Astrocyte of the hippocampus (primary cell): ENCODE measurements at regions not wholly inside any gene's neighbourhood (a gene's known extent, or its start where the extent isn't known, plus 50 kb on each side); places are given as distances from the start of the nearest gene placed in this dataset.

ENCODE experiments used
- DNase-seq: peaks from one replicate; pipeline ENCODE4 v3.0.0; 2011; ENCODE audit warnings: low read depth, low spot score

DNA sequence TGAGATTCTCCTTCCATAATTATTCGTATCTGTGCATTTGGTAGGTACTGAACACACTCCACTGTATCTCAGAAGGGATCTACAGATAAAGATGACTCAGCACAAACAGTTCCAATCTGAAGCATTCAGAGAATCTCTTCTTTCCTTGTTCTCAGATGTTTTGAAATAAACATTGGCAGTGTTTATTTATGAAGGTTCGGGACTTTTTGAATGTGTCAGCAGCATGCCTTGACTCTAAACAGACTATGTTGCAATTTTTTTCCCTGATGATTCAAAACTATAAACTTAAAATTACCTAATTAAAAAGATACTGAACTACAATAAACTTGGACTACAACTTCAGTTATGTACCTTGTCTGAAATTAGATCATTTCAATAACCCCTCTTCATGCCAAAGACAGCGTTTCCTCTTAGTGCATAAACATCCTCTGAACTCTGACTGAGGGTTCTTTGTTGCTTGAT is 612.9 kb upstream of the TBL1XR1 start:
- DNase-seq: peak; percentile 60

DNA sequence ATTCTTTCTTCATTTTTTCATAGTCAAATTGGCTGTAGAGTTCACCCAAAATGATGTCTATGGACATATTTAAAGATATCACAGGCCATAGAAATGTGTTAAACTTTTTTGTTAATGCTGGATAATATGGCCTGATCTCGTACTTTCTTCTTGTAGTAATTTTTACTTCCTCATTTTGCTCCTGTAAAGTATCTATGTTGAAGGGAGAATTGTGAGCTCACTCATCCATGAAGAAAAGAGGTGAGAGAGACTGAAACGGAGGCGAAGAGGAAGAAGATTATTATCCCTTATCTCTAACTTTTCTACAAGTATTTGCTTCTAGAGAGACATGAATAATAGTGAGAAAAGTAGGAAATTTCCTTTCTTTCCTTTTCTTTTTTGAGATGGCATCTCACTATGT is 613.8 kb upstream of the TBL1XR1 start:
- DNase-seq: no peak

DNA sequence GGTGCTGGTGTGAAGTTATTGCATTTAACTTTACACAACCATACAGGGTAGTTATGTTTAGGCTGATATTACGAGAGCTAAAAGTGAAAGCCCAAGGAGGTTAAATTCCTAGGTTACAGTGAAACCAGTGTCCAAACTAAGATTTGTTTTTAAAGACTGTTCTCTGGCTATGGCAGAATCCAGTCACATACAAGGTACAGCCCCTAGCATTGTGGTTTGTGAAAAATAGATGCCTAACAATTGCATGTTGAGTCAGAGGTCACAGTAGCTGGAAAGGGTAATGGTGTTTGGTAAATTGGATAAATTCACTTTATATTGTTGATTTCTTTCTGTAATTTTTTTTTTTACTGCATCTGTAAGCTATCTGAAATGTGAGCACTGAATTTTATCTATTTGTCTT is 614.6 kb upstream of the TBL1XR1 start:
- DNase-seq: no peak

DNA sequence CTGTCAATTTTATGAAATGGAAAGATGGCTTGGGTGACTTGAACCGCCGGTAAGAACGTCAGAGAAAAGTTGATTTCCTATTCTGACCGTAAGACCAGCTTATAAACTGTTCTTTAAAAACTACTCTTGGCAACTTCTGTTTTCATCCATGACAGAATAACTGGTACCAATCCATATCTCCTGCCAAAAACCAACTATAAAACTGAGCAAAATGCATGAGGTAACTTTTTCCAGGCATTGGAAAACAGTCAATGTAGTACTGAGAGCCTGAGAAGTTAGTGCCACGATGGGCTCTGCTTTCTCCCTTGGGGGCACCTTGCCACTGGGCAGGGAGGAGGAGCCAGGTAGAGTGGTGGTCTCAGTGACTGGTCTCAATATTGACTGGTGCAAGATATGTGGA is 615.2 kb upstream of the TBL1XR1 start:
- no peak for DNase-seq

DNA sequence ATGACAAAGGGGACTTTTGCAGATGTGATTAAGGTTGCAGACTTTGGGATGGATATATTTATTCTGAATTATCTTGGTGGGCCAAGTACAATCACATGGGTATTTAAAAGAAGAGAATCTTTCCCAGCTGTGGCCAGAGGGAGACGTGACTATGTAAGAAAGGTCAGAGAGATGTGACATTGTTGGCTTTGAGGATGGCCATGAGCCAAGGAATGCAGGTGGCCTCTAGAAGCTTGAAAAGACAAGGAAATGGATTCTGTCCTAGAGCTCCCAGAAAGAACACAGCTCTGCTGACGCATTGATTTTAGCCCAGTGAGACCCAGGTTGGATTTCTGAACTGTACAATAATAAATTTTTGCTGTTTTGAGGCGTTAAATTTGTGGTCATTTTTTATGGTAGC is 616.0 kb upstream of the TBL1XR1 start:
- no peak for DNase-seq

DNA sequence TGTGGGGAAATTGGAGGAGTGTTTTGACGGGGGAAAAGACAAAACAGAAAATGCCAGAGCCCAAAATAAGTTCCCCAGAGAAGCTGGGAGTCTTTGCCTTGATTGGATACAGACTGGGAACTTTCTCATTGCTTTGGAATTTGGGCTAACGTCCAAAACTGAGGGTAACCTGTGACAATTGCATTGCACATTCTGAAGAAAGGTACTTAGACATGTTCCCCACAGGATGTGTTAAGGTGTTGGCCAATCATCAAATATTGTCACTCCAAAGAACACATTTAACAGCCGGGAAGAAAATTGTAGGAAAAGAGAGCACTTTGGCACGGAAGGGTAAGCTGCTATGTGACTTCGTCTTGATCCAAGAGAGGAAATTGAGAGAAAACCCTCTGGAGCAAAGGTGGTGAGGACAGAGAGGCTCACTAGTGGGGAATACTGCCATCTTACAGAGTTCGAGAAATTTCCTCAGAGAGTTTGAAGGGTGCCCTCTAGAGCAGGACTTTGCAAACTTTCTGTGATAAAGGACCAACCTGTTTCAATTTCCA is 619.5 kb upstream of the TBL1XR1 start:
- DNase-seq: peak; percentile 97

DNA sequence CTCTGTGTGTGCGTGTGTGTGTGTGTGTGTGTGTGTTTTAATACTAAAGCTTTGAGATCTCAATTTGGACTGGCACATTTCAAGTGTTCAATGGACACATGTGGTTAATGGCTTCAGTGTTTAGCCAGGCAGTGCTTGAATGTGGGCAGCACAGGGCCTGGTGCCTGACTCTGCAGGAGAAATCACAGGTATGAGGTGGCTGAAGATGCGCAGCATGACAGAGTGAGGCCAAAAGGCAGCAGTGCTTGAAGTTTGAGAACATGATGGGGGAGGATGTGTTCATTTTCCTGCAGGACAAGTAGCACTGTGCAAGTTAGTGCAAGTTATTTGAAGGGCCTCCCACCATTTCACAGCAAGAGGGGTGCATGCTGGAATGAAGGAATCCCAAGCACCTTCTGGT is 620.5 kb upstream of the TBL1XR1 start:
- DNase-seq: no peak

DNA sequence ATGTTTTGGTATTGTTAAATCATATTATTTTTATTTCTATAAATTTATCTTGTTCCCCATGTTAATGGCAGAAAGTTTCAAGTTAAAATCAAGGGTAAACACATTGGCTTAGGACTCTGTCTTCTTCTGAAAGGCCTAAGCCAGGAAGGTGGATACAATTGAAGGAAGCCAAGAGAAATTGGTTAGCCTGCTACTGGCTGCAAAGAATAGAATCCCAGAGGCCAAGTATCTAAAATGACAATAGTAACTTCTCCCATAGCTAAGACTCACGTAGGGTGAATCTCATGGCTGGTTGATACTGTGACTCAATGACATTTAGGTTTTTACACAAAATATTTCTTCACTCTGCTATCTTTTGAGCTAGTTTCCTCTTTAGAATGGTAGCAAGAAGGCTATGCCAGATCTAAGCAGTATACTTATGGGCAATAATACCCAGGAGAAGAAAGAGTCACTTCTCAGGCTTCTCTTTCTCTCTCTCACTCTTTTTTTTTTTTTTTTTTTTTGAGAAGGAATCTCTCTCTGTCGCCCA is 621.5 kb upstream of the TBL1XR1 start:
- no peak for DNase-seq

DNA sequence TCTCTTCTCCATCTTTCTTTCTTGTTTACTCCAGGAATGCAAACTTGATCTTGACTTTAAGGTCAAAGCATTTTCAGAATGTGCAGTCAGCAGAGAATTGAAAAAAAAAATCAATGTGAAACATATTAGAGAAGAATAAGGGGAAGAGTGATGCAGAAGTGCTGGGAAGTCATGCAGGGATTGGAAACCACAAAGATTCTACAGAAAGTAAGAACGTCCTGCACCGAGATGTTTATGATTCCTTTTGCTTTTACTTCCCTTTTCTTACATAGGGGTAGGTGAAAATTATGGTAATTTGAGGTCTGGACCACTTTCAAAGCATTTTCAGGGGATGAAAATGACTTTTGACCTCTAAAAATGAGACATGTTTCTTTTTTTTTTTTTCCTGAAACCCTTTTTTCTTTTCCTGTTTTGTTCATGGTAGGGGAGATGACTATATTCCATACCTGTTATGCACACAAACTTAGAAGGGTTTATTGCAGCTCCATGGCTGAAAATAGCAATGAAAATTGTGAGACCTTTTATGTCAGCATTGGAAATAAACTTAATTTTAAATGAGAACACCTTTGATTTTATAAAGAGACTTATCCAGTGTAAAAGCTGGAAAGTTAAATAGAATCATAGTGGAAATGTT is 623.5 kb upstream of the TBL1XR1 start:
- DNase-seq: peak; percentile 82

DNA sequence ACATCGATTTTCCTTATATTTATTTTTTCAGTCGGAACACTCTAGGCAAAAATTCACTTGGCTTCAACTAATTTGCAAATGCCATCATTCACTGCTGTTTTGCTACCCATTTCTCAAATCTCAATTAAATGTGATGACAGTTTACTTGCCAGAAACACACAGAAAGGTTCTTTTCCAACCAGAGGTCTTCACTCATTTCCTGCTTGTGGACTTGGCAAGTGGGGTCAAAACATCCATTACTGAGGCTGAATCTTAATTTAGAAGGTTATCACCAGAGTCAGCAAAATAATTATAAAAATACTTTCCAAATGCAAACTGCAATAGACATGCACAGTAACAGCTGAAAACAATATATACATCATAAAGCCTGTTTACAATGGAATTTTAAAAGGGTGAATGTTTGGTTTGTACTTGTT is 625.4 kb upstream of the TBL1XR1 start:
- DNase-seq: no peak

DNA sequence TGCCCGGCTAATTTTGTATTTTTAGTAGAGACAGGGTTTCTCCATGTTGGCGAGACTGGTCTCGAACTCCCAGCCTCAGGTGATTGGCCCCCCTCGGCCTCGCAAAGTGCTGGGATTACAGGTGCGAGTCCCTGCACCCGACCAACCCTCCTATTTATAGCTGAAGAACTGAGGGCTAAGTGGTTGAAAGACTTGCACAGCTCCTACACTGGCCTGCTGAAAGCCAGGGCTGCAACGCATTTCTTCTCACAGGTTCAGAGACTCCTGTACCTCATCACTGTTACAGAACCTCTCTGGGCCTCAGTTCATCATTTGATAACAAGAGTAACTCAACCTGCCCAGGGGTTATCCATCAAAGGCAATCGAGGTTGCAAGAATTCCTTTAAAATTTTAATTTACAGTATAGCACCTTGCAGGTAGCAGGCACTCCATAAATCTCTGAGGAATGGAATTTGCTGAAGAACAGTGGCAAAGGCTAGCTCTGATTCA is 626.5 kb upstream of the TBL1XR1 start:
- no peak for DNase-seq

DNA sequence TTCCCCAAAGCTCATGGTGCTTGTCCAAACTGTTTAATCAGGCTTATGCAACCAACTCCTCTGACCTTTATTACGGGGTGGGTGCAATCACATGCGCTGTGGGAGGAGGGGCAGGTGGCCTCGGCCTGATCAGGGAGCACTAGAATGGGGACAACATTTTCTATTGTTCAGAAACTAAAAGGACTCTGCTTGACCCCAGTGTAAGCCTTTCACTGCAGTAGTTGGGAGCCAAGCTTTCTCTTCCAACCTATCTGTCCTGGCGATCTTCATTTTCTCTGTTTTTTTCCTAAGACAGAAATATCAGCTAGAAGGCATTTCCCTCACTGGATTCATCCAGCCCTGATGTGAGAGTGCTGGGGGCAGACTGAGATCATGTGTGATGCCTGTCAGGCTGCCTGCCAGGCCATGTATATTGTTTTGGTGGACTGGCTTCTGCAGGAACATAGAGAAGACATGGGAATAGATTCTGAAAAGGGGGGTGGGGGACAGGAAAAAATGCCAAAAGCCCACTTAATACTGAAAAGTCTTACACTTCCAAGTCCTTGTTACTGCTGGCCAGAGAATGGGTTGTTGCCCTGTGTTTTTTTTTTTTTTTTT is 627.0 kb upstream of the TBL1XR1 start:
- peak; percentile 66 for DNase-seq

DNA sequence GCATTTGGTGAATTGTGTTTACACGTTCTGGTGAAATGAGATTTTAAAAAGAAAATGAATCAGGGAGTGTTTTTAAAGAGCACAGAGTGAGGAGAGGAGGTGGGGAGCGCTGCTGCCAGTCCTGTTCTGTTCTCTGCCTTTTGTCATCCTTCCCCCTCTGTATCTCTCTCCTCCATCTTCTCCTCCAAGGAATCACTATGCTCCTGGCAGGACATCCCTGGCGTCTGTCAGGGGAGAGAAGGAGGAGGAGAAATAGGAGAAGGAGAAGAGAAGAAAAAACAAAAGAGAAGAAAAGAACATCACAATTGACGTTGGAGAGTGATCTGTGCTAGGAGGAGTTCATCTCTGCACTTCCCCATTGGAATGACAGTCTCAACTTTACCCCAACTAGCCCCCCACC is 627.6 kb upstream of the TBL1XR1 start:
- DNase-seq: no peak

DNA sequence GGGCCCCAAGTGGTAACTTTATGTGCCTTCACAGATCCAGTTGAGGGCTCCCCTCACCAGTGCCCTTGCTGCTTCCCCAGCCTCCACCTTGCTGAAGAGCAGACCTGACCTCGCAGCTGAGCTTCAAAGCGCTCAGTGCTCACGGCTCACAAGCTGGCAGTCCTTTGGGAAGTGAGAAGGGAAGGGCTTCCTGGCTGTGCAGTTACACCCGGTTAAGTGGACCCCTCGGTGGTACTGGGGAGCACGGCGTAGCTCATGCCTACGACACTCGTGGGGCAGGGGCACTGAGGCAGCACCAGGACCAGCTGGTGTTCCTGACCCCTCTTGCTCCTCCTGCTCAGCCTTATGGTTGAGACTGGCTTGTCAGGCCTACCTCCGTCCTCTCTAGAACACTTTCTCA is 629.0 kb upstream of the TBL1XR1 start:
- DNase-seq: no peak

DNA sequence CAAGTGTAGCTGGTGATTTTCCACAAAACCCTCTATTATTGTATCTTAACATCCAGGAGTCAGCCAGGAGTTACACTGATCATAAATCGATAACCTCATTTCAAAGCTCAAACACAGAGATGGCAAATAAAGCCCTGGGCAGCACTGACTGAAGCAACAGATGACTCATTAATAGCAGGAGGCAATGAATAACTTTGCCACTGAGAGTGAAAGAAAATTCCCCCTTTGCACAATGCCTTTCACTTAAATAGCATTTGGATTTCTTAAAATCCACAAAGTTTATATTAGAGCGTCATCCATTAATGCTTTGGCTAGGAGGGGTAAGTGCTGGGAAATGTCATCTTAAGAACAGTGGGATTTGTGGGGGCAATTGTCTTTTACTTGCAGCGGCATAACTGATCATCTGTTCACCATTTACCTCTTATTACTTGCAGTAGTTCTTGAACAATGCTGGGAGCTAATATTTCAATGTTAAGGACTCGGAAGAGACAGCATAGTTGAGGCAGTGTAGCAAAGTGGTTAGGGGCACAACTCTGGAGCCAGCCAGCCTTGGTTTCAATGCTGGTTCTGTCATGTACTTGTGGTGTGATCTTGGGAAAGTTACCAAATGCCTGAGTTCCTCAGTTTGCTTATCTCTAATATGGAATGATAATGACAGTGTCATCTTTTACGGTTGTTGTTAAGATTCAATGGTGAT is 630.4 kb upstream of the TBL1XR1 start:
- peak; percentile 79 for DNase-seq

DNA sequence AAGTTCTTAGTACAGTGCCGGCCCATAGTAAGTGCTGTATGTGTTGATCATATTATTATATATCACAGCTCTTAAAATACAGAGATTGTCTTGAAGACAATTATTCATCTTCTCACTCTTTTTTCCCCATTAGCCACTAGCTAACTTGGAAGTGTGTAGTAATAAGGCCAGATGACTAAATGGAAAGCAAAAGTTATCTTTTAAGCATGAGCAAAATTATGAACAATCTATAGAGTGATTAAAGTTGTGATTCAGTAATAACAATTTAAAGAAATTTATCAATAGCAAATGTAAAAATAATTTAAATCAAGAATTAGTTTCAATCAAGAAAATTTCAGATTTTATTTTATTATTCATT is 630.9 kb upstream of the TBL1XR1 start:
- DNase-seq: no peak

DNA sequence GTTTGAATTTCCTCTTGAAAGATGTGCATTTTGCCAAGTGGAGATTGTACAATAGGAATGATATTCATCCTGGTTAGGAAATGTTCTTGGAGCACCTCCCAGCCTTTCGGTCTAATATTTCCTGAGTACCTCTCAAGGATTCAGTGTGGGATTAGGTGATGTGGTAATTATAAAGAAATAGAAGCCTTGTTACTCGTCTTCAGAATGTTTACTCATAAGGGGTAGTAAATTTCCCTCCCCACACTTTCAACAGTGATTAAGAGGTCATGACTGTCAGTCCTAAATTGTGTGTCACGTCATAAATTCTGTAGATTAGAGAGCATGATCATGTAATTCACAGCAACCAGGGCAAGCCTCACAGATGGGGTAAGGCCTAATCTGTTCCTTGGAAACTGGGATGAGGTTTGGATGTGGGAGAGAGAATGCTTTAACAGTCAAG is 633.1 kb upstream of the TBL1XR1 start:
- peak; percentile 66 for DNase-seq

DNA sequence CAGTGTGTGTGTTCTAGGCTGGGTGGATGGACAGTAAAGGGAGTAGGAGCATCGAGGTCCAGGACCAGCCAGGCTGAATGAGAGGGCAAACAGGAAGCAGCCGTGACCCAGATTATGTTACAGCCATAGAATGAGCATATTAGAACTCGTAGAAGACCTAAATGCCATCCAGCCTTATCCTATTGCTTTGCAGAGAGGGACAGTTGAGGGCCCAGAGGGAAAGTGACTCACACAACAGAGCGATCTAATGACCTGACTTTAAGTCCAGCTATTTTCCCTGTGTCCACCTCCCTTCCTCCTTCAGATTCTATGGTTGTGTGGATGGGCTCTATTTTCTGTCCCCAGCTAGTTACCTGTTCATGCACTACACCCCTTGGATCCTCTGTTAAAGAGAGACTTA is 634.1 kb upstream of the TBL1XR1 start:
- no peak for DNase-seq

DNA sequence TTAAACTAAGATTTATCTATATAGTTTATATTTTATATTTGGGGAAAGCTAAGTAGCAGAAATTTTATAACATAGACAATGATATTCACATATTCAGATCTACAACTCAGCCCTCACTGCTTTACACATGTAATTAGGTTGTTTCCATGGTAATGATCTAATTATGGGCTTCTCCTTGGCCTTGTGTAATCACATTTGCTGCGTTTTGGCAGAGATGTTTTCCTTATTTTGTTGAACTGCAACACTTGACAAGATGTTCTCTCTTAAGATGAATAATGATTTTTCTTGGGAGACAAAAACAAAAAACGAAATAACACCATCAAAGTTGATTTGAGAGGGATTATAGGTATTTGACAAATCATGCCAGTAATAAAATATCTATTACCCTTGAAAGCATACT is 635.6 kb upstream of the TBL1XR1 start:
- DNase-seq: no peak

DNA sequence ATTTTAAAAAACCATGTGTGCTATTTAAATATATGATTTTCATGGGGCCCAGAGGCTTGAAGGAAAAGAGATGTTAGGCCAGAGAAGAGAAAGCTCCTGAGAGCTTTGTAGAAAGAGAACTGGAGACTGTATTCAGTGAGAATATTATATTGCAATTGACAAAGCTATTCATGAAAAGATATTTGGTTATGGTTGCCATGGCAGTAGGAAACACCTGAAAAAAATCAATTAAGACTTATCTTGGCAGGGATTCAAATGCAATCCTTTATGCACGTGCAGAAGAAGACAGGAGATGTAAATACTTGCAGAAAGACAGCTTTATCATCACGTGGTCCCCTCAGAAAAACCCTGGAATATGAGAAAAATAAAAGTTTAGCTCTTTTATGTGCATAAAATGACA is 636.0 kb upstream of the TBL1XR1 start:
- DNase-seq: no peak

DNA sequence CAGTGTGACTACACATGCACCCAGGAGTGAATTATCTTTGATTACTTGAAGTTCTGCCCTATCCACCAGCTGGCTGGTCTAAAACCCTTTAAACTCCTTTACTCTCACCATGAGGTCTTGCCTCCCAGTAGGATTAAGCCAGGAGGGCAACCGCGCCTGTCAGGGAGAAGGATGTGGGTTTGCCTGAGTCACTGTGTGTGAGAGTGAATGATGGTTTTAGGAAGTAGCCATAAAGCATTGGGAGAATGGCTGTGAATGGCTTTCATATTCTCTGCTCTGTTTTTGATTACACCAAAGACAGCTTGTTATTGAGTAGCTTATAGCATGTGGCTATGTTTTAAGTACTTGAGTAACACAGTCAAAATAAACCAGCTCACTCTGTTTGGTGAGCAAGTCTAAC is 637.7 kb upstream of the TBL1XR1 start:
- peak; percentile 96 for DNase-seq

DNA sequence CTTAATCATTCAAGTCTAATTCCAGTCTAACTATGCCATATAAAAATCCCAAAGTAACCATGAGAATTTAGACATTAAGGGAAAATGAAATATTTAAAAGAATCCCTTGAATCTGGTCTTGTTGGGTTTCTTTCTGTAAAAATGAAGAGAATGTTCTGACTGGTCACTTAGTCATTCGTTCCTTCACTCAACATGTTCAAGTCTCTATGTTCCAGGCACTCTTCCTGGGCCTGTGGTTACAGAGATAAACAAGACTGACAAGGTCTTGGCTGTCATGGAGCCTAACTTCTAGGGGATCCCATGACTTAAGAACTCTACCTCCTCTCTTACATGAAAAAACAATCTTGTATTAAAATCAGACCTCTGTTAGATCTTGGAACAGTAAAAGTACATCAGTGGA is 638.6 kb upstream of the TBL1XR1 start:
- DNase-seq: peak; percentile 91

DNA sequence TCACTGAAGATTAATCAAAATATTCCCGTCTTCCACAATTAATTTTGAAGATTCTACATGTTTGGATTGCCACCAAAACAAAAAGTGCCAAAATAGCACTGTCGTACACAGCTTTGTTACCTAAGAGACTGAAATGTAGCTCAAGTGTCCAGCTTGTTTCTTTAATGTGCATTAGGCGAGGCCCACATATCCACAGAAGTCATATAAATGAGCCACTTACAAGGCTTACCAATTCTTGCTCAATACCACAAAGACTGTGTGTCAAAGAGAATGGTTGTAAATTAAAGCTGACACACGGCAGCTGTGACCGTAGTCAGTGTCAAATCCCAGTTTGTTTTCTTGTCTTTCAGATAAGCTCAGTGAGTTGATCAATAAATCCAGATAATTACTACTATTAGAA is 639.4 kb upstream of the TBL1XR1 start:
- DNase-seq: no peak
